IPS-15b (cell line): ENCODE measurements at regions not wholly inside any gene's neighbourhood (a gene's known extent, or its start where the extent isn't known, plus 50 kb on each side); places are given as distances from the start of the nearest gene placed in this dataset.
A peak's percentile ranks its signal among the peaks of the same experiment; 100 is the strongest.
"Not testable (repeated sequence)": the region's sequence is repeated elsewhere in the genome, so short reads cannot be mapped to it uniquely, and the experiment has no call there.

ENCODE experiments used
- H3K27me3 ChIP-seq: one replicate; pipeline ENCODE4 v1.6.1; 2013; ENCODE audit warnings: low read length; ENCODE audit not compliant: control insufficient read depth, insufficient read depth
- H3K36me3 ChIP-seq: one replicate; pipeline ENCODE4 v1.6.1; 2013; ENCODE audit warnings: low read length; ENCODE audit not compliant: control insufficient read depth, insufficient read depth
- H3K4me1 ChIP-seq: one replicate; pipeline ENCODE4 v1.6.1; 2013; ENCODE audit warnings: mild to moderate bottlenecking, low read length; ENCODE audit not compliant: control insufficient read depth, insufficient read depth
- H3K4me3 ChIP-seq: one replicate; pipeline ENCODE4 v1.5.1; 2013; ENCODE audit warnings: low read depth, low read length
- H3K9ac ChIP-seq: one replicate; pipeline ENCODE4 v1.6.1; 2013; ENCODE audit warnings: low read depth, mild to moderate bottlenecking, low read length
- H3K9me3 ChIP-seq: one replicate; pipeline ENCODE4 v1.6.1; 2013; ENCODE audit warnings: mild to moderate bottlenecking, low read length; ENCODE audit not compliant: control insufficient read depth, insufficient read depth

DNA sequence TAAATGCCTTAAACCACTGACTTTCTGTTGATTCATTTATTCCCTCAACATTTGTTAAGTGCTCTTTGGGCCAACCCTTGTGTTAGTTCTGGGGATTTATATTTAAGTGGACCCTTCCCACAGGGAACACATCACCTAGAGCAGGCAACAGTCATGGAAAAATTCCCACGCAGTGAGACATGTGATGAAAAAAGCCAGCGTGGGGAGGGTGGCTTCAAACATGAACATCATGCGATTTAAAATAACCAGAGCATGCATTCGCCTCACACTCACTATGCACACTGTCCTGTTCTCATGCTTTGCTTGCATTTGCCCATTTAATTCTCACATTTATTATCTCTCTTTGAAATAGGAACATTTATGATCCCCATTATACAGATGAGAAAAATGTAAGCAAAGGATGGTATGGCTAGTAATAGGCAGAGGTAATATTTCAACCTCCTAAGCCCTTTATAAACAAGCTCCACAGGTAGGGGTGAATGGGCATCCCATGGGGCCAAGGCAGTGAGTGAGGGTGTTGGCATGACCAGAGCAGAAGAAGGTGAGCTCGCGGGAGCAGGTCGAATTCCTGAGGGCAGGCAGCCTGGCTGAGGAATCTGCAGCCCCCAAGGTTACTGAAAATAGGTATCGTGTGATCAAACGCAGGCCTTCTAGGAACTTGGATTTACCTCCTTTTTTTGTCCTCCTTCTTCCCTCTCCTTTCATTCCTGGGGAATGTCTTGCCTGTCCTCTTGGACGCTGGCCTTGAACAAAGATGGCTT, 297.8 kb downstream of the MYCN start:
- H3K4me3 ChIP-seq, result no peak overlapping the region
- no peaks in the 10 kb centered on the region for H3K9me3 ChIP-seq
- no peaks in the 10 kb centered on the region for H3K27me3 ChIP-seq
- no peaks in the 10 kb centered on the region for H3K36me3 ChIP-seq
- H3K9ac ChIP-seq, result no peak overlapping the region
- H3K4me1 ChIP-seq, result peaks cover 6% of the 10 kb centered on the region

GRCh38 chr2:16235747-16236146, 295.4 kb downstream of the MYCN start:
- no peak overlapping the region for H3K9ac ChIP-seq
- H3K4me3 ChIP-seq, result no peak overlapping the region

DNA sequence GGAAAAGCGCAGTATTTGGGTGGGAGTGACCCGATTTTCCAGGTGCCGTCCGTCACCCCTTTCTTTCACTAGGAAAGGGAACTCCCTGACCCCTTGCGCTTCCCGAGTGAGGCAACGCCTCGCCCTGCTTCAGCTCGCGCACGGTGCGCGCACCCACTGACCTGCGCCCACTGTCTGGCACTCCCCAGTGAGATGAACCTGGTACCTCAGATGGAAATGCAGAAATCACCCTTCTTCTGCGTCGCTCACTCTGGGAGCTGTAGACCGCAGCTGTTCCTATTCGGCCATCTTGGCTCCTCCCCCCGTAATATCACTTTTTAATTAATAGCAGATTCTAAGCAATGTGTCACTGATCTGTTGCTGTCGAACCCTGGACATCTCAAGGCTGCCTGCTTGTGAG, 294.9 kb downstream of the MYCN start:
- H3K4me3 ChIP-seq, result not testable (repeated sequence)

More at GRCh38 chr2:16235747-16236146, 295.4 kb downstream of the MYCN start:
- H3K27me3 ChIP-seq, result no peaks in the 10 kb centered on the region
- H3K4me1 ChIP-seq, result peaks cover 6% of the 10 kb centered on the region
- H3K9me3 ChIP-seq, result no peaks in the 10 kb centered on the region
- no peaks in the 10 kb centered on the region for H3K36me3 ChIP-seq

DNA sequence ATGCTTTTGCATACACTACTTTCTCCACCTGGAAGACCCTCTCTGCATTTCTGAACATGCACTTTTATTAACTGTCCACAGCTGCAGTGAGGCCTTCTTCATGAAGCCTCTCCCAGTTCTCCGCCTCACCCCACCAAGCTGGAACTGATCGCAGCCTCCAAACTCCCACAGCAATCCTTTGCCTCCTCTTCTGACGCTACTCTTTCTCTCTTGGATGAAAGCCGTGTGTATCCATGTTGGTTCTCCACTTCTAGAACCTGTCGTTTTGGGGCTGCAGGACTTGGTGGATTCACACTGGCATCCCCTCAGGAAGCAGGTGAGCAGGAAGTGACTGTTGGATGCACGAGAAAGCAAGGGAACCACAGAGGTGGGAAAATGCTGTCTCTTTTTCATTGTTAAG, 288.6 kb downstream of the MYCN start:
- Histone ChIP-seq H3K4me3 (no peak overlapping the region), H3K4me1 (peaks cover 3% of the 10 kb centered on the region), H3K27me3 (no peaks in the 10 kb centered on the region)

More for the DNA sequence above, 294.9 kb downstream of the MYCN start:
- not testable (repeated sequence) for H3K9ac ChIP-seq, H3K27me3 ChIP-seq, H3K4me1 ChIP-seq, H3K36me3 ChIP-seq, H3K9me3 ChIP-seq

GRCh38 chr2:16228471-16228870, 288.1 kb downstream of the MYCN start:
- H3K4me3 ChIP-seq, result no peak overlapping the region
- no peaks in the 10 kb centered on the region for H3K36me3 ChIP-seq
- no peaks in the 10 kb centered on the region for H3K27me3 ChIP-seq
- H3K9ac ChIP-seq, result no peak overlapping the region
- peaks cover 3% of the 10 kb centered on the region for H3K4me1 ChIP-seq
- H3K9me3 ChIP-seq, result no peaks in the 10 kb centered on the region

More for the DNA sequence above, 288.6 kb downstream of the MYCN start:
- no peaks in the 10 kb centered on the region for H3K36me3 ChIP-seq
- no peaks in the 10 kb centered on the region for H3K9me3 ChIP-seq
- H3K9ac ChIP-seq, result no peak overlapping the region

- no peaks in the 10 kb centered on the region for H3K9me3 ChIP-seq
- no peaks in the 10 kb centered on the region for H3K36me3 ChIP-seq
- H3K9ac ChIP-seq, result no peak overlapping the region
- H3K4me1 ChIP-seq, result peaks cover 3% of the 10 kb centered on the region
- no peaks in the 10 kb centered on the region for H3K27me3 ChIP-seq
- no peak overlapping the region for H3K4me3 ChIP-seq
Observed at GRCh38 chr2:16227811-16228462, 287.6 kb downstream of the MYCN start.

DNA sequence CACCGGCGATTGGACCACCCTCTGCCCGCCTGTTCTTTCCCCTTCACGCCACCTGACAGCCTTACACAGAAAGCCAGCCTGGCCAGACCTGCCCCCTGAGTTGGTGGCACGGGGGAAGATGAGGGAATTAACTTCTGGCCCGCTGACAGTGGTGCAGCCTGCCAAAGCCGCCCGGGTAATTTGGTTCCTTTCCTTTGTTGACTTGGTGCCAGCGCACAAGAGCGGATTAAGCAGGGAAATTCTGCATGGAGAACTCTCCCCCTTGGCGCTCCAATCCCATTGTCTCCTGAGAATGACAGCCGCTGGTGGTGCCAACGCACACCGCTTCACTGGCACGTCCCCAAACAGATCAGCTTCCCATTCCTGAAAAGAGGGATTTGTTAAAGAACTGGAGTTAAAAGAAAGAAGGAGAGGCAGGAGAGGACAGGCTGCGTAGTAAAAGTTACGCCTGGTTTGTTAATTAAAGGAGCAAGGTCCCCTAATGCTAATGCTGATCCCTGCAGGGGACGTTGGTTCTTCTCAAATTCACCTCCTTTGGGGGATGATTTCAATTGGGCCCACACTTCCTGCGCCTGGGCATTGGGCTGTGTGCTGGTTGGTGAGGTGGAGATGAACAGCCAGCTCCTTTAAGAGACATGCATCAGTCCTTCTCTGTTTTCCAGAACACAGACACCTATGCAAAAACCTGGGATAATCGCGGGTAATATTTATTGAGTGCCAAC, 286.8 kb downstream of the MYCN start:
- H3K9ac ChIP-seq, result no peak overlapping the region
- H3K9me3 ChIP-seq, result no peaks in the 10 kb centered on the region
- H3K4me3 ChIP-seq, result no peak overlapping the region
- no peaks in the 10 kb centered on the region for H3K36me3 ChIP-seq
- peaks cover 3% of the 10 kb centered on the region for H3K4me1 ChIP-seq
- no peaks in the 10 kb centered on the region for H3K27me3 ChIP-seq

DNA sequence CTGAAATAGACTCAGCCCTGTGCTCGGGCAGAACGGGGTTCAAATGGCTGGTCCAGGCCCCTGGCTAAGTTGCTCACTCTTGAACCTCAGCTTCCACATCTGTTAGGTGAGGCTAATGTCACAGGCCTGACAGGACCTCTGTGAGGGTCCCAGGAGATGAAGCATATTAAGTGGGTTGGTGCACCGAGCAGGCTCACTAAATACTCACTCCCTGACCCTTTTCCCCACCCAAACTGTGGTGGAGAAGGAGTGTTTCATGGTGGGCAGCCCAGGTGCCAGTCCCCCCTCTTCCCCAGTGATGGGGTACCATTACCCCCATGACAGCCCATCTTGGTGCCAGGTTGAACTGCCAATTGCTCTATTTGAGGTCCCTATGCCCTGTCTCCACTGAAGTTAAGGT, 286.0 kb downstream of the MYCN start:
- Histone ChIP-seq H3K36me3 (no peaks in the 10 kb centered on the region), H3K9ac (no peak overlapping the region), H3K4me1 (peaks cover 3% of the 10 kb centered on the region), H3K4me3 (no peak overlapping the region), H3K27me3 (no peaks in the 10 kb centered on the region), H3K9me3 (no peaks in the 10 kb centered on the region)

DNA sequence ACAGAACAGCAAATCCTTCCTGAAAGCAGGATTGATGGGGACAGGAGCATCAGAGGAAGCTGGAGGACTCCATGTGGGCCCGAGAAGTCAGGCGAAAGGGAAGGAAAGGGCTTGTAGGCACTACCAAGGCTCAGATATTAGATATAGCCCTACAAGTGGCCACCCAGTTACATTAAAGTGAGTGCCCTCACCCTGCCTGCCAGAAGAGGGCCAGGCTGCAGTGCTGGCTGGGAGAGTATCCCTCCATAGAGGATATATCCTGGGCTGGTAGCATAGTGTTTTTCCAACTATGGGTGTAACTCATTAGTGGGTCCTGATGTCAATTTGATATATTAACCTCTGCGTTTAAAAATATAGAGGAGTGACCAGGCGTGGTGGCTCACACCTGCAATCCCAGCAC, 285.2 kb downstream of the MYCN start:
- no peaks in the 10 kb centered on the region for H3K36me3 ChIP-seq
- H3K4me3 ChIP-seq, result no peak overlapping the region
- H3K9me3 ChIP-seq, result no peaks in the 10 kb centered on the region
- H3K27me3 ChIP-seq, result no peaks in the 10 kb centered on the region
- peaks cover 3% of the 10 kb centered on the region for H3K4me1 ChIP-seq
- H3K9ac ChIP-seq, result no peak overlapping the region

DNA sequence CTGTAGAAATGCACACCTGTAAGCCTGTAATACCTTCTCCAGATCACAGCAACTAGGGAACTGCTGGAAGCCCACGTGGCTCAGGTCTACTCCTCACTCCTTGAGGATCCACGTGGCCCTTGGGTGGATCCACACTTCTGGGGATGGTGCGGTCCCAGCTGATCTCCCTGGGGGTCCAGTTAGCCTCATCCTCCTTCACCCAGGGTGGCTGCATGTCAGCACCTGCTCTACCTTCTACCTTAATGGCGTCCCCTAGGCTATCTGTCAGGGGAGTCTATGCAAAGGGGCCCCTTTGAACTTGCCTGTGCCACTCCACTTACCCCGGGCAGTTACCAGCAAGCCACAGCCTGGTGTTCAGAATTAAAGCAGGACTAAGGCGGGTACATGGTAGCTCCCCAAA, 284.7 kb downstream of the MYCN start:
- Histone ChIP-seq H3K9me3 (no peaks in the 10 kb centered on the region), H3K27me3 (no peaks in the 10 kb centered on the region), H3K9ac (no peak overlapping the region), H3K4me1 (peaks cover 3% of the 10 kb centered on the region), H3K4me3 (no peak overlapping the region), H3K36me3 (no peaks in the 10 kb centered on the region)

GRCh38 chr2:16224298-16225045, 284.1 kb downstream of the MYCN start:
- Histone ChIP-seq H3K9ac (peak overlapping the region; percentile 3), H3K9me3 (no peaks in the 10 kb centered on the region), H3K36me3 (no peaks in the 10 kb centered on the region), H3K4me1 (peaks cover 3% of the 10 kb centered on the region), H3K27me3 (no peaks in the 10 kb centered on the region), H3K4me3 (no peak overlapping the region)
